COLO668 (cell line): ENCODE measurements at regions not wholly inside any gene's neighbourhood (a gene's known extent, or its start where the extent isn't known, plus 50 kb on each side); places are given as distances from the start of the nearest gene placed in this dataset.
"Not testable (repeated sequence)": the region's sequence is repeated elsewhere in the genome, so short reads cannot be mapped to it uniquely, and the experiment has no call there.

Experiments used
- DNase-seq: peaks from one replicate; lab custom pipeline; 2025; ENCODE audit not compliant: unreplicated experiment; lab: John Stamatoyannopoulos, UW

GRCh38 chr6:126664271-126664670 lies 324.4 kb downstream of the CENPW start:
- no peak for DNase-seq

DNA sequence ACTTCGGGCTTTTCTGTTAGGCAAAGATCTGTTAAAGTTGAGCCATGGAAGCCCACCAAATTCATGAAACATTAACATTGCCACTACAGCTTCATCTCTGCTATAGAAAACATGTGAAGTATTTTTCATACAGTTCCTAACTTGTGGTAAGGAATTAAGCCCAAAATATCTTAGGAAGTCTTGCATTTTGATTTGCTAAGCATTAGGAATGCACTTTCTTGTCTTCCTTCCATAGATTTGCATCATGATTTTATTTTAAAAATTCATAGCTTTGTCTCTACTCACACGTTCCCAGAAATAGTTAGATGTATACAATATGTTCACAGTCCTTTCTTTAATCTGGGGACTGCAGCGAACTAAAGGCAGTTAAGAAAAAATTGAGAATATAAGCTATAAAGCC lies 325.6 kb downstream of the CENPW start:
- no peak for DNase-seq

DNA sequence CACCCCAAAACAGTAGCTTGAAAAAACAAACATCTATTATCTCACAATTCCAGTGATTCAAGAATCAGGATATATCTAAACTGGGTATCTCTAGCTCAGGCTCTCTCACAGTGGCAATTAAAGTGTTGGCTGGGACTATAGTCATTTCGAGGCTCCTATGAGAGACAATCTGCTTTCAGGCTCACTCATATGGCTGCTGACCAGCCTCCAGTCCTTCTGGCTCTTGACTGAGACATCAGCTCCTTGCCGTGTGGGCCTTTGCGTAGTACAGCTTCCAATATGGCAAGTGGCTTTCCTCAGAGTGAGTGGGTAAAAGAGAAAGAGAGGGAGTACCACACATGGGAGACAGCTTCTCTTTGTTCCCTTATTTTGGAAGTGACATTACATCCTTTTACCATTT lies 327.2 kb downstream of the CENPW start:
- no peak for DNase-seq

- DNase-seq: no peak
Measured at GRCh38 chr6:126667728-126668127, 327.8 kb downstream of the CENPW start.

DNA sequence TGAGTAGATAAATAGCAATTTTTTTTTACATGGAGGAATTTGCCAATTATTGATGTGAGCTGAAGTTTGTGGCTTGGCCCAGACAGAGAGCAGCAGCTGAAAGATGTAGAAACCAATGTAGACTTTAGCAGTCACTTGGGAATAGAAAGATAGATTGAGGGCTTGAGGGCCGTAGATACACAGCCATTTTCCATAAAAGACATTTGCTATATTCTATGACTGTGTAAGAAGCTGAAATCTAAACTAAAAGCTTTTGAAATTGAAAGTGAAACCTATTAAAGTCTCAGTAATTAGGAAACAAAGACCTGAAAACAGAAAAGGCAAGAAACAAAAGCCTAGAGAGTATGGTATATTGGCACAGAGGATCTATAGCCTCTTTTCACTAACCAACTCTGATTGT lies 332.7 kb downstream of the CENPW start:
- DNase-seq: no peak

DNA sequence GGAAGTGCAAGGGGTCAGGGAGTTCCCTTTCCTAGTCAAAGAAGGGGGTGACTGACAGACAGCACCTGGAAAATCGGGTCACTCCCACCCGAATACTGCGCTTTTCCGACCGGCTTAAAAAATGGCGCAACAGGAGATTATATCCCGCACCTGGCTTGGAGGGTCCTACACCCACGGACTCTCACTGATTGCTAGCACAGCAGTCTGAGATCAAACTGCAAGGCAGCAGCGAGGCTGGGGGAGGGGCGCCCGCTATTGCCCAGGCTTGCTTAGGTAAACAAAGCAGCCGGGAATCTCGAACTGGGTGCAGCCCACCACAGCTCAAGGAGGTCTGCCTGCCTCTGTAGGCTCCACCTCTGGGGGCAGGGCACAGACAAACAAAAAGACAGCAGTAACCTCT lies 333.8 kb downstream of the CENPW start:
- DNase-seq: not testable (repeated sequence)

GRCh38 chr6:126682440-126682839 lies 342.5 kb downstream of the CENPW start:
- DNase-seq: no peak

DNA sequence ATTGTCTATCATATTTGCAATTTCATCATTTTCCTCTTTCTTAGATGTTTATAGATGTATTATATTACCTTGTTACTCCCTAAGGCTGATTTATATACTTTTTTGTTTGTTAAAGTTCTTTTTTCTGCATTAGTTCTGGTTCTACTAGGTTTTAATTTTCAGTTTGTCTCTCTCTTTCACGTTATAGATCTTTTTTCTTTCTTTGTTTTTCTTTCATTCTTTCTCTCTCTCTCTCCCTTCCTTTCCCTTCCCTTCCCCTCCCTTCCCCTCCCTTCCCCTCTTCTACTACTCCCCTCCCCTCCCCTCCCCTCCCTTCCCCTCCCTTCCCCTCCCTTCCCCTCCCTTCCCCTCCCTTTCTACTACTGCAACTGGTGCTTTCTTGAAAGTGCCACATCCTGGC lies 345.3 kb downstream of the CENPW start:
- no peak for DNase-seq

- no peak for DNase-seq
Measured at GRCh38 chr6:126696921-126697693, 357.2 kb downstream of the CENPW start.

DNA sequence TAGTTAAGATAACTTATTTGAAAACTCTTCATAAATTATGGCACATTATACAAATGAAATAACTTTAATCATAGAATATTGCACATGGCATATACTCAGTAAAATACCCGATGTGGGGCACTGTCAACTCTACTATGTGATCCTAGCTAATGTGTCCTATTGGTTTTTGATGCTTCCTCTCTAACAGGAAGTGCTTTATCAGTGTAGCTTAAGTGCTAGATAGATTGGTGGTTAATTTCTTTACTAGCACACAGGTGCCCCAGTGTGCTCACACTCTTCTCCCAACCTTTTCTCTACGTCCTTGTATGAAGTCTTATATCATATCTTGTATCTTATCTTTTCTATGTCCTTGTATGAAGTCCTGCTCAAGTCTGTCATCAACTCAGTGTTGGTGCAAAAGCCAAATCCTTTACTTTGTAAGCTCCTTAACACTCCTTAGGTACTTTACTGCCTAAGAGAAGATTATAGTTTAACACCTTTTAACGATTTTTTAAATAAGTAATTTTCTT lies 358.9 kb downstream of the CENPW start:
- DNase-seq: no peak

GRCh38 chr6:126701676-126702560 lies 362.0 kb downstream of the CENPW start:
- DNase-seq: no peak

GRCh38 chr6:126716032-126716431 lies 376.1 kb downstream of the CENPW start:
- DNase-seq: no peak

- no peak for DNase-seq
Measured at GRCh38 chr6:126716826-126717509, 377.1 kb downstream of the CENPW start.

DNA sequence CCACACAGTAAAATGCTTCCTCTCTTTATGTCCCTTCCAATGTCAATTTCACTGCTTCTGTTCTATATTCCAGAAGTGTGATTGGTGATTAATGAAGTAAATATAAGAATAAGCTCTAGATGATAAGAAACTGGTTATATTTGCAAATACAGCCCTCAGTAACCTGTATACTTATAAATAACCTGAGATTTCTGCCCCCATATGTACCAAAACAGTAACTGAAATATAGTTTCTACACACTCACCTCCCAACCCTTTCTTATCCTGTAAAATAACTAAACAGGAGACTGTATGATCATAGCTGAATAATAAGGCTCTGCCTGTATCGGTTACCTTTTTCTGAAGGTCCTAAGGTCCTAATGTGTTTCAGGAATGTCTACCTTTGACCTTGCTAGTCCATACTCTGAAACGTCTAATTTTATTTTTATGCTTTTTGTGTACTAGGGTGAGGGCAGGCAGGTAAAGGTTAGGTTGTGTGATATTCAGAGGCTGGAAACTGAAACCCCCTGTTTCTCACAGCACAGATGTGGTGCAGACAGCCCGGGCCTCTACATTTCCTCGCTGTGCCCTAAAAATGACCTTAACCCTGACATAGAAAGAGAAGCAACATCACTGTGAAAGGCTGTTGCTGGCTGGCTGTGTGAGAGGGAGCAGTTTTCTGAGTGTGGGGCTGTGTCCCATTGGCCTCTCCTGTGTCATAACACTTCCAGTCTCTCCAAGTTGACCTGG lies 378.8 kb downstream of the CENPW start:
- DNase-seq: no peak

DNA sequence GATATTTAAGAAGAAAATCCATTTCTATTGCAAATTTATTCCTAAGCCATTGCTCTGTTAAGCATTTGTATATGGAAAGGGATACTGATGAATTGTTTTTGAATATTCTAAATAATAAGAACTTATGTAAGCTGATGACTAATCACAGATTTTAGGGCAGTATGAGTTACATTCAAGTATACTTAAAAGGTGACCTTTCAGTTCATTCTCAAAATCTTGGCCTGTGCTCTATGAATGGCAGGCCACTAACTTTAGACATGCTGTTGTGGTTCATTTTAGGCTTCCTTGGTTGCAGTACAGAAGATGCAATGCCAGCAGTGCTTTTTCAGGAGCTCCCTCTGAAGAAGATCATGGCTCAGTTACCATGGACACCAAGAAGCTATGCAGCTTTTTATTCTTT lies 380.4 kb downstream of the CENPW start:
- DNase-seq: no peak

GRCh38 chr6:126721581-126722160 lies 381.8 kb downstream of the CENPW start:
- no peak for DNase-seq

- DNase-seq: no peak
Measured at GRCh38 chr6:126722411-126722810, 382.5 kb downstream of the CENPW start.

- no peak for DNase-seq
Measured at GRCh38 chr6:126723541-126724170, 383.7 kb downstream of the CENPW start.

DNA sequence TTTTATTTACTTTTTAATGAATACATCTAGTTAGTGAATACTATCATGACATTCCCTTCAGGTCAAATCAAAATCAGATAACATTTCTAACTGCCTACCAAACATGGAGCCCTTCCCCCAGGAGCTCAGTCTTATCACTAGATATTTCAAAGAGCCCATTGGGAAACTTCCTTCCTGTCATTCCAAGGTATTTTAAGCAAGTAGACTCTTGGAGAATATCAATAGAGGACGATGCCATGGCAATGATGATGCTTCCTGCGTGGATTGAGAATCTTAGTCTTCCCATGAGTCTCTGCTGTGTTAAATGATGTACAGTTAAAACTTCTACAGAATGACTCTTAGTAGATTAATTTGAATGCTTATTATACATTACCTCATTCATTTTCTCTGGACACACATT lies 384.9 kb downstream of the CENPW start:
- DNase-seq: no peak

GRCh38 chr6:126726454-126726853 lies 386.5 kb downstream of the CENPW start:
- not testable (repeated sequence) for DNase-seq
